GM13977 (cell line): ENCODE measurements at regions not wholly inside any gene's neighbourhood (a gene's known extent, or its start where the extent isn't known, plus 50 kb on each side); places are given as distances from the start of the nearest gene placed in this dataset.

Source experiments
- DNase-seq: peaks from one replicate; pipeline ENCODE4 v3.0.0; 2012; ENCODE audit warnings: low spot score
- in situ Hi-C: fragments of 300-500 bp; cut with MboI; formaldehyde crosslinking; loops from one replicate; pipeline ENCODE4 v1.12.0; 2022; ENCODE audit warnings: low sequenced_read_pairs, low pct_unique_long_range_greater_than_20kb, mixed read lengths, inconsistent platforms; ENCODE audit not compliant: unreplicated experiment
- TF ChIP-seq, protein P1 (sequence below): IDR thresholded peaks from 2 replicates; pipeline ENCODE4 v1.5.1; 2012; ENCODE audit warnings: mild to moderate bottlenecking, control low read depth; ENCODE audit not compliant: insufficient read depth; ENCODE audit errors: extremely low read depth, missing control alignments

DNA sequence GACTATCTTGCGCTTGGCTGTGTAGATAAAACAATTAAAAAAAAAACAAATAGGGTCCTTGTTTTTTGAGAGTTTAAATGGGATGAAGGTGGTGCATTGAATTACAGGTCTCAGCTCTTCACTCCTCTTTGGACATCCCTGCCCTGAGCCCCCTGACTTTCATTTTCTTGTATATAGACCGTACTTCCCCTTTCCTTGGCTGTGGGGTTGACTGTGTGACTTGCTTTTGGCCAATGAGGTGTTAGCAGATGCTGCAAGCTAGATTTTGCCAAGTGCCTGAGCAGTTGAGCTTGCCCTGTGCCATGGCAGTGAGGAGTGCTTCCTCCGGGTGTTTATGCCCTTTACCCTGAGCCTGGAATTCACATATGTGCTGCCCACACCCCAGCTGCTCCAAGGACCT lies 386.1 kb upstream of the ZFP64 start:
- TF ChIP-seq, protein P1, sequence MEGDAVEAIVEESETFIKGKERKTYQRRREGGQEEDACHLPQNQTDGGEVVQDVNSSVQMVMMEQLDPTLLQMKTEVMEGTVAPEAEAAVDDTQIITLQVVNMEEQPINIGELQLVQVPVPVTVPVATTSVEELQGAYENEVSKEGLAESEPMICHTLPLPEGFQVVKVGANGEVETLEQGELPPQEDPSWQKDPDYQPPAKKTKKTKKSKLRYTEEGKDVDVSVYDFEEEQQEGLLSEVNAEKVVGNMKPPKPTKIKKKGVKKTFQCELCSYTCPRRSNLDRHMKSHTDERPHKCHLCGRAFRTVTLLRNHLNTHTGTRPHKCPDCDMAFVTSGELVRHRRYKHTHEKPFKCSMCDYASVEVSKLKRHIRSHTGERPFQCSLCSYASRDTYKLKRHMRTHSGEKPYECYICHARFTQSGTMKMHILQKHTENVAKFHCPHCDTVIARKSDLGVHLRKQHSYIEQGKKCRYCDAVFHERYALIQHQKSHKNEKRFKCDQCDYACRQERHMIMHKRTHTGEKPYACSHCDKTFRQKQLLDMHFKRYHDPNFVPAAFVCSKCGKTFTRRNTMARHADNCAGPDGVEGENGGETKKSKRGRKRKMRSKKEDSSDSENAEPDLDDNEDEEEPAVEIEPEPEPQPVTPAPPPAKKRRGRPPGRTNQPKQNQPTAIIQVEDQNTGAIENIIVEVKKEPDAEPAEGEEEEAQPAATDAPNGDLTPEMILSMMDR = no peak
- DNase-seq = no peak
- in situ Hi-C loops = no loop called here

DNA sequence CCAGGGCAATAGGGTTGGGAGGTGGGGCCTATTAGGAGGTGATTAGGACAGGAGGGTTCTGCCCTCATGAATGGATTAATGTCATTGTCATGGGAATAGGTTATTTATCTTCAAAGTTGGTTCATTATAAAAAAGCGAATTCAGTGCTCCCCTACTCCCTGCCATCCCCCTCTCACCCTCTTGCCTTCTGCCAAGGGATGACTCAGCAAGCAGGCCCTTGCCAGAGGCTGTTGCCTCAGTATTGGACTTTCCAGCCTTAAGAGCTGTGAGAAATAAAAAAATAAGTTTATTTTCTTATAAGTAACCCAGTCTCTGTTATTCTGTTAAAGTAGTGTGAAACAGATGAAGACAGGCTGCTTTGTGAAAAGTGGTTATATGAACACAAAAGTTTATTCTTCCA lies 381.1 kb upstream of the ZFP64 start:
- no peak for DNase-seq
- TF ChIP-seq, protein P1 = no peak
- in situ Hi-C loops = no loop called here

DNA sequence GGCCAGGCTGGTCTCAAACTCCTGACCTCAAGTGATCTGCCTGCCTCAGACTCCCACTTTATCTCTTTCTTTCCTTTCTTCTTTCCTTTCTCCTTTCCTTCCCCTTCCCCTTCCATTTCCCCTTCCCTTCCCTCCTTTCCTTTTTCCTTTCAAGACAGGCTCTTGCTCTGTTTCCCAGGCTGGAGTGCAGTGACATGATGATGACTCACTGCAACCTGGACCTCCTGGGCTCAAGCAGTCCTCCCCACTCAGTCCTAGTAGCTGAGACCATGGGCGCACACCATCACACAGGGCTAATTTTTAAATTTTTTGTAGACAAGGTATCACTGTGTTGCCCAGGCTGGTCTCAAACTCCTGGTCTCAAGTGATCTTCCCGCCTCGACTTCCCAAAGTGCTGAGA lies 377.6 kb upstream of the ZFP64 start:
- in situ Hi-C loops = no loop called here
- TF ChIP-seq, protein P1 = no peak
- DNase-seq = no peak

DNA sequence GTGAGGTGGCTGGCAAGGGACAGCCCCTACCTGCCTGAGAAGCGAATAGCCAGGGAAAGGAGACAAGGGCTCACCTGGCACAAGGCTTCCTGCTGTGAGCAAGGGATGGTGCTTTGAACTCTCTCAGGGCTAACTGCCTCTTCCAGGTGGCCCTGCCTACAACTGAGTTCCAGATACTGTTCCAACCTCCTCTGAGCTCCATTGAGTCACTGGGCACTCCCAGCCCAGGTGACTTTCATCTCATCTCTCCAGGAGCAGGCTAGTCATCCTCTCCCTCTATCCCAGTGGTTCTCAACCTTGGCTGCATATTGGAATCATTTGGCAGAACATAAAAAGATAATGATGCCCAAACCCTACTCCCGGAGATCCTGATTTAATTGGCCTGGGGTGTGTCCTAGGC lies 374.0 kb upstream of the ZFP64 start:
- in situ Hi-C loops = no loop called here
- DNase-seq = no peak
- TF ChIP-seq, protein P1 = no peak

DNA sequence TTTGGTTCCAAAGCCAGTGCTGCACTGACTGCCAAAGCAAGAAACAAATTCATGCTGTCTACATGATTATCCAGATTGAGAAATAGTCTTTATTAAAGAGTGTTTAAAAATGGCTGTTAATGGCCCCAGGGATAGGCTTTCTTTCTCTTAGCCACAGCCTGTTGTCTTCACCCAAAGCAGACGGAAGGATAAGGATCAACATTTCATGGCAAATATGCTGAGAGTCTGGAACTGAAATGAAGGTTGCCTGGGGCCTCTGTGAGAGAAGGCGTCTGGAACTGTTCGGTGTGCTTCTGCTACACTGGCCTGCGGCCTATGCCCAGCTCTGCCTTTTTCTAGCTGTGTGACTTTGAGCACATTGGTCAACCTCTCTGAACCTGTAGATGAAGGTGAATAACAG lies 373.0 kb upstream of the ZFP64 start:
- no peak for DNase-seq
- TF ChIP-seq, protein P1 = no peak
- in situ Hi-C loops = no loop called here

DNA sequence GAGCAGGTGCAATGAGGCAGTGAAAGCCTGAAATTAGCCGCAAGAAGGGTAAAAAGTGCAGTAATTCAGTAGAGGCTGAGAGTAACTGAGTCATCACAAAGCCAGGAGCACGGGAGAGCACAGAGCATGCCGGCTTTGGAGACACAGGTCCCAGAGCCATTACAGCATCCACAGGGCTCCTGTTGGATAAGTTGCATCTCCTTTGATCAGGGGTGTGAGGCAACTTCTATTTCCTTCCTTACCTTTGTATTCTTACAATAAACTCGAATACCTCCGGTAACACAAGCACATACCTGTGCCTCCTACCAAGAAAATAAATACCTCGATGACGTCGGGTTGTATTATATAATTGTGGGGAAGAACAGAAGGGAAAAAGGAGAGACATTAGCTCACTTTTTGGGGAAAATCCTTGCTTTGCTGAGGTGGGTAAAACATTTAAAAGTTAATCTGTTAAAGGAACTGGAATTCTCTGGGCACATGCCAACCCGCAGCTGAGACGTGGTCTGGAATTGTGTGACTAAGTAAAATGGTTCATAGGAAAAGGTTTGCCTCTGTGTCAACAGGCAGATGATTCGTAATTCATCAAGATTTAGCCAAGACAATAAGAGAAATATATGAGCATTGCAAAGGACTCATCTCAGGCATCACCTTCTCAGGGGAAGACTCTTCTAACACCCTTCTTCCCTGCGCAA lies 360.7 kb upstream of the ZFP64 start:
- in situ Hi-C loops = no loop called here
- TF ChIP-seq, protein P1 = no peak
- DNase-seq = no peak
